Keratinocyte (primary cell): ENCODE measurements at regions not wholly inside any gene's neighbourhood (a gene's known extent, or its start where the extent isn't known, plus 50 kb on each side); places are given as distances from the start of the nearest gene placed in this dataset.

Source experiments
- DNase-seq: peaks from one replicate; pipeline ENCODE4 v3.0.0-alpha.2; 2011; ENCODE audit warnings: low read depth, missing footprints, low spot score
- FAIRE-seq: peaks from 2 replicates; lab custom pipeline; 2011; peaks lifted over from hg19 to GRCh38; lab: Jason Lieb, UNC
- H2AFZ ChIP-seq: 2 replicates; pipeline ENCODE4 v1.6.0; 2012; ENCODE audit warnings: low read length, control low read depth, inconsistent platforms; ENCODE audit not compliant: control insufficient read depth
- H3K27ac ChIP-seq: 2 replicates; pipeline ENCODE4 v1.5.1; 2011; ENCODE audit warnings: low read length; ENCODE audit not compliant: control insufficient read depth, insufficient read depth
- H3K27me3 ChIP-seq: 3 replicates; pipeline ENCODE4 v1.6.0; 2011; ENCODE audit warnings: low read length; ENCODE audit not compliant: control insufficient read depth, insufficient read depth; ENCODE audit errors: extremely low read depth
- H3K36me3 ChIP-seq, 2 experiments: 2 replicates in 1 of 2; 3 replicates in 1 of 2; pipeline ENCODE4 v1.5.1; 2011; ENCODE audit warnings: low read length in 2 of 2, mild to moderate bottlenecking in 1 of 2; ENCODE audit not compliant: control insufficient read depth in 2 of 2, insufficient read depth in 2 of 2; ENCODE audit errors: extremely low read depth in 1 of 2
- H3K4me1 ChIP-seq: 3 replicates; pipeline ENCODE4 v1.5.1; 2011; ENCODE audit warnings: low read length; ENCODE audit not compliant: control insufficient read depth, insufficient read depth; ENCODE audit errors: extremely low read depth
- H3K4me2 ChIP-seq: 3 replicates; pipeline ENCODE4 v1.6.0; 2011; ENCODE audit warnings: low read depth, low read length; ENCODE audit not compliant: control insufficient read depth, insufficient read depth; ENCODE audit errors: extremely low read depth
- H3K4me3 ChIP-seq, 3 experiments: fragments of 200-600 bp in 1 of 3; sonication (generic) in 1 of 3; 2 replicates in 2 of 3; 3 replicates in 1 of 3; pipeline ENCODE4 v1.5.1; 2011 to 2016; ENCODE audit warnings: low read length in 3 of 3, mild to moderate bottlenecking in 3 of 3, control low read depth in 2 of 3, inconsistent platforms in 1 of 3, low read depth in 1 of 3, mixed read lengths in 1 of 3, mixed run types in 1 of 3, moderate library complexity in 1 of 3; ENCODE audit not compliant: control insufficient read depth in 2 of 3, insufficient read depth in 2 of 3; ENCODE audit errors: extremely low read depth in 1 of 3
- H3K79me2 ChIP-seq: 2 replicates; pipeline ENCODE4 v1.6.0; 2012; ENCODE audit warnings: low read length; ENCODE audit not compliant: control insufficient read depth, insufficient read depth
- H3K9ac ChIP-seq: 3 replicates; pipeline ENCODE4 v1.6.0; 2011; ENCODE audit warnings: low read length; ENCODE audit not compliant: control insufficient read depth, insufficient read depth; ENCODE audit errors: extremely low read depth
- H3K9me1 ChIP-seq: 3 replicates; pipeline ENCODE4 v1.6.0; 2011; ENCODE audit warnings: low read length; ENCODE audit not compliant: control insufficient read depth, insufficient read depth; ENCODE audit errors: extremely low read depth
- H3K9me3 ChIP-seq: 2 replicates; pipeline ENCODE4 v1.5.1; 2012; ENCODE audit warnings: low read depth, low read length; ENCODE audit not compliant: control insufficient read depth
- H4K20me1 ChIP-seq: 3 replicates; pipeline ENCODE4 v1.6.0; 2011; ENCODE audit warnings: low read length; ENCODE audit not compliant: control insufficient read depth, insufficient read depth; ENCODE audit errors: extremely low read depth
- CTCF ChIP-seq, 3 experiments: IDR thresholded peaks in 1 of 3; conservative IDR thresholded peaks in 1 of 3; optimal IDR thresholded peaks in 1 of 3; 2 replicates in 2 of 3; 3 replicates in 1 of 3; pipeline versions ENCODE3 to v1.5.1; 2011; ENCODE audit warnings: low read length in 3 of 3, mild to moderate bottlenecking in 3 of 3, moderate library complexity in 2 of 3, control low read depth in 1 of 3, inconsistent platforms in 1 of 3; ENCODE audit not compliant: insufficient read depth in 2 of 3; ENCODE audit errors: extremely low read depth in 1 of 3
- EZH2 ChIP-seq: IDR thresholded peaks from one replicate; pipeline ENCODE4 v1.6.1; 2012; ENCODE audit warnings: inconsistent platforms, mild to moderate bottlenecking, low read length, moderate library complexity
- dilution Hi-C: fragments of 300-500 bp; cut with MboI; formaldehyde crosslinking; loops from one replicate; pipeline ENCODE4 v1.7.0; 2020; ENCODE audit warnings: low sequenced_read_pairs; ENCODE audit not compliant: extremely low pct_ligation_motif_present

- Histone ChIP-seq H3K27me3 (peaks cover 4% of the 10 kb centered on the region), H3K4me1 (no peaks in the 10 kb centered on the region), H3K9me1 (no peaks in the 10 kb centered on the region), H3K4me2 (no peak overlapping the region), H3K36me3 (no peaks in the 10 kb centered on the region), H3K27ac (no peak overlapping the region), H3K9me3 (no peaks in the 10 kb centered on the region), H3K4me3 (no peak overlapping the region), H3K9ac (no peak overlapping the region), H4K20me1 (no peaks in the 10 kb centered on the region), H2AFZ (no peak overlapping the region), H3K79me2 (no peaks in the 10 kb centered on the region)
- dilution Hi-C loops: no loop called here
- FAIRE-seq: no peak
- no peak for DNase-seq
- TF ChIP-seq EZH2 (no peak), CTCF (optimal IDR thresholded peaks at IDR 0.05 in 1 of 3, IDR thresholded peaks at IDR 0.05 in 1 of 3, conservative IDR thresholded peaks at IDR 0.05 in 1 of 3; ENCODE audit: extremely low read depth in 1 of 3, insufficient read depth in 2 of 3, low read length in 3 of 3) (no peak)
These were observed 136.2 kb upstream of the ZNF536 start for GRCh38 chr19:30235946-30236345.

- dilution Hi-C loops: no loop called here
- no peaks in the 10 kb centered on the region for H3K79me2 ChIP-seq
These were observed 135.6 kb upstream of the ZNF536 start for GRCh38 chr19:30236587-30236986.

More at GRCh38 chr19:30236587-30236986, 135.6 kb upstream of the ZNF536 start:
- no peaks in the 10 kb centered on the region for H3K36me3 ChIP-seq
- FAIRE-seq (no peak), DNase-seq (no peak)
- no peak overlapping the region for H3K9ac ChIP-seq
- H3K9me1 ChIP-seq: no peaks in the 10 kb centered on the region
- no peak overlapping the region for H3K4me3 ChIP-seq
- no peaks in the 10 kb centered on the region for H3K4me1 ChIP-seq
- no peaks in the 10 kb centered on the region for H4K20me1 ChIP-seq
- no peaks in the 10 kb centered on the region for H3K9me3 ChIP-seq
- no peaks in the 10 kb centered on the region for H3K27me3 ChIP-seq
- no peak overlapping the region for H3K4me2 ChIP-seq
- no peak overlapping the region for H3K27ac ChIP-seq
- H2AFZ ChIP-seq: no peak overlapping the region
- TF ChIP-seq CTCF (optimal IDR thresholded peaks at IDR 0.05 in 1 of 3, IDR thresholded peaks at IDR 0.05 in 1 of 3, conservative IDR thresholded peaks at IDR 0.05 in 1 of 3; ENCODE audit: extremely low read depth in 1 of 3, insufficient read depth in 2 of 3, low read length in 3 of 3) (no peak), EZH2 (no peak)
